ENCODE measurements at regions not wholly inside any gene's neighbourhood (a gene's known extent, or its start where the extent isn't known, plus 50 kb on each side); places are given as distances from the start of the nearest gene placed in this dataset.
"Not testable (repeated sequence)": the region's sequence is repeated elsewhere in the genome, so short reads cannot be mapped to it uniquely, and the experiment has no call there.

- no peak for DNase-seq
Measured at GRCh38 chr6:134421501-134421900, 103.6 kb upstream of the SGK1 start.

GRCh38 chr6:134420614-134421181, 102.8 kb upstream of the SGK1 start:
- peak; percentile 48 for DNase-seq

GRCh38 chr6:134419716-134420115, 101.8 kb upstream of the SGK1 start:
- DNase-seq: no peak

GRCh38 chr6:134416418-134417154, 98.7 kb upstream of the SGK1 start:
- peak; percentile 15 for DNase-seq

GRCh38 chr6:134415656-134416055, 97.7 kb upstream of the SGK1 start:
- DNase-seq: no peak

- DNase-seq: no peak
Measured at GRCh38 chr6:134415194-134415593, 97.3 kb upstream of the SGK1 start.

- no peak for DNase-seq
Measured at GRCh38 chr6:134414793-134415192, 96.9 kb upstream of the SGK1 start.

GRCh38 chr6:134413241-134413643, 95.3 kb upstream of the SGK1 start:
- DNase-seq: no peak

- DNase-seq: no peak
Measured at GRCh38 chr6:134410541-134410940, 92.6 kb upstream of the SGK1 start.

GRCh38 chr6:134407791-134408190, 89.9 kb upstream of the SGK1 start:
- DNase-seq: no peak

- no peak for DNase-seq
Measured at GRCh38 chr6:134406311-134406710, 88.4 kb upstream of the SGK1 start.

- no peak for DNase-seq
Measured at GRCh38 chr6:134405386-134406087, 87.6 kb upstream of the SGK1 start.

GRCh38 chr6:134403312-134403711, 85.4 kb upstream of the SGK1 start:
- not testable (repeated sequence) for DNase-seq

GRCh38 chr6:134402372-134402984, 84.6 kb upstream of the SGK1 start:
- DNase-seq: no peak

GRCh38 chr6:134400941-134401340, 83.0 kb upstream of the SGK1 start:
- no peak for DNase-seq

- DNase-seq: no peak
Measured at GRCh38 chr6:134398453-134398852, 80.5 kb upstream of the SGK1 start.

- DNase-seq: no peak
Measured at GRCh38 chr6:134397676-134398075, 79.8 kb upstream of the SGK1 start.

GRCh38 chr6:134394905-134395304, 77.0 kb upstream of the SGK1 start:
- no peak for DNase-seq

- DNase-seq: no peak
Measured at GRCh38 chr6:134394208-134394607, 76.3 kb upstream of the SGK1 start.

- DNase-seq: no peak
Measured at GRCh38 chr6:134391205-134391604, 73.3 kb upstream of the SGK1 start.

- DNase-seq: no peak
Measured at GRCh38 chr6:134389658-134390057, 71.7 kb upstream of the SGK1 start.

- no peak for DNase-seq
Measured at GRCh38 chr6:134389129-134389528, 71.2 kb upstream of the SGK1 start.

- DNase-seq: not testable (repeated sequence)
Measured at GRCh38 chr6:134386482-134386881, 68.6 kb upstream of the SGK1 start.

GRCh38 chr6:134381959-134382358, 64.0 kb upstream of the SGK1 start:
- DNase-seq: no peak
